NCI-H774 (cell line): ENCODE measurements at regions not wholly inside any gene's neighbourhood (a gene's known extent, or its start where the extent isn't known, plus 50 kb on each side); places are given as distances from the start of the nearest gene placed in this dataset.
"Not testable (repeated sequence)": the region's sequence is repeated elsewhere in the genome, so short reads cannot be mapped to it uniquely, and the experiment has no call there.

ENCODE experiments used
- DNase-seq: peaks from one replicate; lab custom pipeline; 2025; lab: John Stamatoyannopoulos, UW

GRCh38 chr3:98705212-98705611, 57.9 kb upstream of the ST3GAL6 start:
- DNase-seq, result no peak

GRCh38 chr3:98705694-98706093, 57.4 kb upstream of the ST3GAL6 start:
- DNase-seq, result no peak

- not testable (repeated sequence) for DNase-seq
These were observed 54.5 kb upstream of the ST3GAL6 start for GRCh38 chr3:98708681-98709080.

GRCh38 chr3:98709441-98709840, 53.7 kb upstream of the ST3GAL6 start:
- DNase-seq, result no peak

GRCh38 chr3:98710067-98710659, 53.0 kb upstream of the ST3GAL6 start:
- no peak for DNase-seq

GRCh38 chr3:98711426-98711825, 51.7 kb upstream of the ST3GAL6 start:
- no peak for DNase-seq

GRCh38 chr3:98712726-98713125, 50.4 kb upstream of the ST3GAL6 start:
- DNase-seq, result no peak

- not testable (repeated sequence) for DNase-seq
These were observed 49.8 kb upstream of the ST3GAL6 start for GRCh38 chr3:98713332-98713731.
